GM21447 (cell line): ENCODE measurements at regions not wholly inside any gene's neighbourhood (a gene's known extent, or its start where the extent isn't known, plus 50 kb on each side); places are given as distances from the start of the nearest gene placed in this dataset.

Experiments used
- ATAC-seq: cut with Tn5 transposase; IDR thresholded peaks from one replicate; pipeline ENCODE4 v1.9.1; 2021; ENCODE audit not compliant: unreplicated experiment

DNA sequence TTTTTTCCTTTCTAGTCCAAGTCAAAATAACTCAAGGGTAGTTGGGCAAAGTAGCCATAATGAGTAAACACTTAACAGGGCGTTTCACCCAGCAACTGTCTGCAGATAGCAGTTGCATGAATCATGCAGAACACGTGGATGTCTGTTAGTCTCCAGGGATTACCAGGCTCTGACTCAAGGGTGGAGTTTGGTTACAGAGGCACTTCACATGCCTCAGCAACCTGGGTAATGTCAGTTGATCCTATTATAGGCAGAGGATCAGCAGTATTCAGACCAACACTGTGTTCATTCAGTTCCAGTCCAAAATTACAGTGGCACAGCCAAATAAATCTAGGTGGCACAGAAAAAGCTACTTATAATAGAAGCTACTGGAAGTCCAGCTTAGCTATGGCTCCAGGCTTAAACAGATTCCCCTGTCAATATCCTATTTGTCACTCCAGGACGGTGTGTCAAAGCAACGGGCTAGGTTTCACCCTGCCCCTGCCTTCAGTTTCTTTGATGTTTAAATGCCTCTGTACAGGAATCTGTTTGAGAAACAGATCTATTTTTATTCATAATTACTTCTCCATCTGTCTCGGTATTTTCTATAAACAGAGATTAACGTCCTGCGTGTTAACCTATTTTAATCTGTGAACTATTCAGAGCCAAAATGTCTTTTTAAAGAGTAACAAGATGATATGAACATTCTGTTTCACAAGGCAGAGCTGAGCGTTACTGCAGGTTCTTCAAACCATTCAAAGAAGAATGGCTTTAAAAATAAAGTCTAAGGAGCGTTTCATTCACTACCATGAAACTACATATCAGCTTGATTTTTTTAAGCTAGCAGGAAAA, 162.6 kb upstream of the AKR1E2 start:
- peak; percentile 97 for ATAC-seq

GRCh38 chr10:4662576-4663161, 163.3 kb upstream of the AKR1E2 start:
- no peak for ATAC-seq

DNA sequence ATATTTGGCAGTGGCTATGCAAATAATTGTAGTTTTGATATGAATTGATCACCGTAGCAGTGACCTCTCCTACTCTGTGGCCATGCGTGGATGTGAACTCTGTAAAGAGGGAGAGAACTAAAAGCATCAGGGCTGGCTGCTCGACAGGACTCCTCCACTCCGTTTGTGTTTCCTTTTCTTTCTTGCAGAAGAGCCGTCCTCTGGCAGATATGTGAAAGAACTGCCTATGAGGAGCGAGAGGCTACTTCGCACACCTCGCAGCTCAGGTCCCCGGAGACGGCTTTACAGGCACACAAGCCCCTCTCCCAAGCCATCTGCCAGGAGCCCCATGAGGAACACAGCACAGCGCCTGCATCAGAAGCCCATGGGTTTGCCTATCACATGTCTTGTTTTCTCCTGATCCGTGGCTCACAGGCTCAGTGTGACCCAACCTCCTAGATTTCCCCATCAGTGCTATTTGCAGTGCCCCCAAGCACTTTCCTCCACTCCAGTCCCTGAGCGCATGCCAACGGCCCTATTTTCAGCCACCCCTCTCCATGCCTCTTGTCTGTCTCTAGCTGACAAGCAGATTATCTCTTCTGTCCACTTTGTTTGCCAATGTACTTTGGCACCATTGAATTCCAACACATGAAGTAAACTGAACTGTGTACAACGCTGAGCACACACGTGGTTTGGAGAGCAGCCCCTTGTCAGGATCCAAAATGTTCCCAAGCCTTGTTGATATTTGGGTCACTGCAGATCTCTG, 164.3 kb upstream of the AKR1E2 start:
- ATAC-seq: no peak

- no peak for ATAC-seq
Observed at GRCh38 chr10:4658777-4659176, 167.2 kb upstream of the AKR1E2 start.

- no peak for ATAC-seq
Observed at GRCh38 chr10:4656576-4657194, 169.3 kb upstream of the AKR1E2 start.

- no peak for ATAC-seq
Observed at GRCh38 chr10:4655879-4656278, 170.1 kb upstream of the AKR1E2 start.

DNA sequence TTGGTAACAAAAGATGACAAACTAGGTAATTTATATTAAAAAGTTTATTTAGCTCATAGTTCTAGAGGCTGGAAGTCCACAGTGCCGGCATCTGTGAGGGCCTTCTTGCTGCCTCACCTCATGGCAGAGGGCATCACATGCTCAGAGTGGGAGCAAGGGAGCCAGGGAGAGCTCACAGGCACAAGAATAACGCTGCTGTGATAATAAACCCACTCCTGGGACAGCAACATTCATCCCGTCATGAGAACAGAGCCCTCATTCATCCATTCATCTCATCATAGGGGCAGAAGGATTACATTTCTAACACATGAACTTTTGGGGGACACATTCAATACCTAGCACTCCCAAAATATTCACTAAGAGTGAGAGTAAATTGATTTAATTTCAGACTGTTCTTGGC, 170.6 kb upstream of the AKR1E2 start:
- ATAC-seq: no peak

GRCh38 chr10:4654496-4654895, 171.5 kb upstream of the AKR1E2 start:
- no peak for ATAC-seq

DNA sequence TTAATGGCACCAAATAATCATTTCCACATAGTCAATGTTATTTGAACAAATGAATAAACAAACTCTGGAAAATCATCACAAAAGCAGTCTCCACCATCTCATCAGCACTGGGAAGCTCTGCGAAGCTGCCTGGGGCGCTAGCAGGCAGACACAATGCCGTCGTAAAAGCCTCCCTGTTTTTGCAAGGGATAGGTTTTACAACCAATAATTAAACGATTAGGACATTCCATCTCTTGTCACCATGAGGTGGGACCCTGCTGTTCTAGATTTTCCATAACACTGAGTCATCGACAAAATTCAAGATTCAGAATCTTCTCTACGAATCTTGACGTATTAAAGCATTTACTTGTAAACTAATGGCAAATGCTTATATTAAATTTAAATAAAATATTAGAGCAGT, 172.8 kb upstream of the AKR1E2 start:
- no peak for ATAC-seq

DNA sequence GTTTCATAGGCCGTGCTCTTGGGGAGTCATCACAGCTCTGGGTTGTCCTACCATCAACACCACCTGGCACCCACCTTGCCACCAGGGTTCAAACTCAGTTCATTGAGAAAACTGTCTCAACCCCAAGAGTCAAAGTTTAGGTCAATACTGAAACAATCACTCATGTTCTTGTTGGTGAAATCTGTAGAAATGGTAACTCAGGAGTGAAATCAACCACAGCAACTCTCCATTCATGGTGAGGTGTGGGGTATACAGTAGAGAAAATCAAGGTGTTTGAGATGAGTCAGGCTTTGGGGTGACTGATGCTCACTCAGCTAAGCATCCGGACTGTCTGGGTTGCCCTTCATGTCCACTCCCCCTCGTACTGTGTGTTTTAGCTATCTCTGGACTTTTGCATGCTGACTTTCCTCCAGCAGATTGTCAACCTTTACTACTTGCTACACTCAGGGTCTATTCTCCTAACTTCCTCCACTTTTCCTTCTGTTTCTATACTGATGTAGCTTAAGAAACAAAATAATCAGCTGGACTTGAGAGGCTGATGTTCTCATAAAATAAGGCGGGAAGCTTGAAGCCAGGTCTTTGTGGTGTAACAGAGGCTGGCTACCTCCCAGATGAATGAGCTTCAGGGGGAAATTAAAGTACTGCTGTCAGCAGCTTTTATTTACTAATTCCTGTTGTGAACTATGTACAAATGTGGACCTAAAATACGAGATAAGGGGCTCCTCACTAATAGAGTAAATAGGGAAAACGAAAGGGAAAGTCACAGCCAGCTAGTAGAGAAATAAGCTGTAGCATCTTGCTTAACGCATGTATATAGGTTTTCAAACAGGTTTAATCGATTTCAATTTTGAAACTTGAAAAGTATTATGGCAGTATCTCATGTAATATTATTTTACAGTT, 173.6 kb upstream of the AKR1E2 start:
- ATAC-seq: peak; percentile 66

DNA sequence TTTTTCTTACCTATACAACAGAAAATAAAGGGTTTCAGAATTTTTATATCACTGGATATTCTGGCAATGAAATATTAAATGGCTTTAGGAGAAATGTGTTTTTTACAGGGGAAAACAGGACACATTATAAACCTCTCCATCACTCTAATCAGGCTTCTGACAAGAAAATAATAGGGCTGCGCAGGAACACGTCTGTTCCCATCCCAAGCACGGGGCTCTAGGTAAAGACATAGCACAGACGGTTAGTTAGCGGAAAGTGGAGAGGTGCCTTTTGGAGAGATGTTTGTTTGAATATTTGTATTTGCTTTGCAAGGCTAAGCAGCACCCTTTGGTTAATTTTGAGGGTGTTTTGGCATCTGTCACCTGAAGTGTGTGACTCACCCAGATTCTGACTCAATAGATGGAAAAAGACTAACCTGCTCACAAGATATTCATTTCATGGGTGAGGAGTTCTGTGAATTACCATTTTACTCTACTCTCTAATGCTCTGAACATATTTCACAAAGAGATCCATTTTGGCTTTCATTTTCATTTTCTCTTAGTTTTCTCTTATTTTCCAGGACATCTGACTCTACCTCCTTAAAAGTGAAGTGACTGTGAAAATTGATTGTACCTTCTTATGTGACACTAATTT, 174.5 kb upstream of the AKR1E2 start:
- peak; percentile 55 for ATAC-seq

DNA sequence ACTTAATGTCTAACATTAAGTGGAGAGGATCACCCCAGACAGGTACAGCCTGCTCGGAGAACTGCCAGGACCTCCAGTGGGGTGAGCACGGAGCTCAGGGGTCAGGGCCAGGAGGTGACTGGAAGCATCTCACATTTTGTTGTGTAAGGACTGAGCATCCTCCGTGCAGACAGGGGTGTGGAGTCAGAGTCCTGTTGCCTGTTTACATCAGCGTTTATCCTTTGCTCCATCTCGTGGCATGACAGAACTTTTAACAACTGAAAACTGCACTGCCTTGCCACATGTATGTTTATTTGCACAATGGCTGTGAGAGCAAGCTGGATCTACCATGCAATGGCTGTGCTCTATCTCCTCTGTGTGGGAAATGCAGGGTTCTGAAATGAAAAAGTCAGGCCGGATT, 175.4 kb upstream of the AKR1E2 start:
- ATAC-seq: no peak

GRCh38 chr10:4649886-4650508, 176.0 kb upstream of the AKR1E2 start:
- no peak for ATAC-seq

DNA sequence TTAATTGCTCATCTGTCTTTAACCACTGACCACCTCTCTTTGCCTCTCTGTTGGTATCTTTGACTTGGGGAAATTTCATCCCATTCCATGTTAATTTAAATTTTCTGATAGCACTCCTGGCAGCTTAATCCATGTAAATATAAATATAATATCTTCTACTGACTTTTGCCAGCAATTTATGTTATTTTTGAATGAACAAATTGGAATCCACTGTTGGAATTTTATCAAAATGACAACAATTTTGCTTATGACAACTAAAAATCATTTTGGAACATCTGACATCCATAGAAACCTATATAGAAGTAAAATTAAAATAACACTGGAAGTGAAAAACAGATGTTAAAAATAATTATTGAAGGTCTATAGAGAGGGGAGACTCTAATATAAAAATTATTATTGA, 176.5 kb upstream of the AKR1E2 start:
- ATAC-seq: no peak

DNA sequence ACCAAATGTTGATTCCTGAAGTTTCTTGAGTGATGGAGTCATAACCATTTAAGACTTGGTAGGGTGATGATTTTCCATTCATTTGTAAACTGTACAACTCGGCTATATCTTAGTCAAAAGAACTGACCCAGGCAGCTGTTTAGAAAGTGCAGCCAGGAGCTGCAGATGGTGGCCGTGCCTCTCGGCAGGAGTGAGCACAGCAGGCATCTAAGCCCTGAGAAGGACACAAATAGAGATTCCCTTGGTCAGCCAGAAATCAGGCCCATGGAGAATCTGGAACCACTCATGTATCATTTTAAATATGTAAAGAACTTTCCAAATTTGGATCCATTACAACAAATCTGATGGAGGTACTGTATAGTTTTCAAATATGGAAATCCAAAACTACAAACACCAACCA, 177.0 kb upstream of the AKR1E2 start:
- no peak for ATAC-seq

DNA sequence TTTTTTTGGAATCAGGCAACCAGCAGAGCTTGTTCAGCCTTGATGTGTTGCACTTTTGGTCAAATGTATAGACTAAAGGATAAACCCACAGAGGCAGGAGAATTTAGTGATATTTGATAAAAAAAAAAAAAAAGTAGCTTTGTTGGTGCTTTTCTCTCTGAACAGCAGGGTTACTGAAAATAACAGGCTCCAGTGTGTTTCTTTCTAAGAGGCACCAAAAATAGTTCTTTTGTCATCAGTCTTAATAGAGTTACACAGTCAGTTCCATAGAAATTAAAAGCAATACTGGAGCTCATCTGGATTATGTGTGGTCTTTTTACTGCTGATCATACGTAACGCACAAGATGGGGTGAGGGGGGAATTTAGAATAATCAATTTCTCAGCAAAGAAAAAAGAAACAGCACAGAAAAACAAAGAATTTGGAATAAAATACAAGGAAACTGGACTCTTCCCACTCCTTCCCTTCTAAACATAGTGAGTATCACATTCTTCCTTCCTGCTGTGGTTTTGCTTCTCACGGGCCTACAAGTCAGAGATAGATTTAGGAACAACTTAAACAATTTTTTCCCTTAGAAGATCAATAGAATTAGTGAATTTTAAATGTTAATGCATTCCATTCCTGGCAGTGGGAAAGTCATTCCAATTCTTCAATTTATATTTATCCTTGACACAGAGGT, 178.8 kb upstream of the AKR1E2 start:
- no peak for ATAC-seq

DNA sequence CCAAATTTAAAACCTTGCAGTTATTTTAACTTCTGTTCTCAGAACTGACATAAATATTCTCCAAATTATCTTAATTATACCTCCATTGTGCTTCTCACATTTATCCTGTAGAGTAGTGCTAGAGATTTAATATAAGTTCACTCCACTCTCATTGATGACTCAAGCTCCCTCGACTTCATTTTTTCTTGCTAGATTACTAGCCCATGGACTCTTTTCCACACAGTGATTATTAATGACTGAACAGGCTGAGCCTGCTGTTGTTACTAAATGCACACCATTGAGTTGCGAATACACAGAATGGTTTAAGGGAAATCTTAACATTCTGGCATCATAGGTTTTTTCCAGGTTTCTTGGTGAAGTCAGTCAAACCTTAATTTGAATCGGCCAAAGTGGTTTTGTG, 179.5 kb upstream of the AKR1E2 start:
- no peak for ATAC-seq

- no peak for ATAC-seq
Observed at GRCh38 chr10:4645836-4646235, 180.2 kb upstream of the AKR1E2 start.

GRCh38 chr10:4643471-4643870, 182.5 kb upstream of the AKR1E2 start:
- no peak for ATAC-seq
